CD14-positive monocyte (primary cell): ENCODE measurements at regions not wholly inside any gene's neighbourhood (a gene's known extent, or its start where the extent isn't known, plus 50 kb on each side); places are given as distances from the start of the nearest gene placed in this dataset.
"Not testable (repeated sequence)": the region's sequence is repeated elsewhere in the genome, so short reads cannot be mapped to it uniquely, and the experiment has no call there.

ENCODE experiments used
- DNase-seq, 3 donors: peaks; one replicate each; pipeline ENCODE4 v3.0.0-alpha.2; 2011 to 2022
- H2AFZ ChIP-seq: 2 replicates; pipeline ENCODE4 v1.6.0; 2012; ENCODE audit warnings: mild to moderate bottlenecking, low read depth, low read length, inconsistent platforms; ENCODE audit not compliant: insufficient read depth, poor library complexity, severe bottlenecking
- H3K27ac ChIP-seq, 2 donors: 1 replicate in 1 of 2; 2 replicates in 1 of 2; pipeline ENCODE4 v1.5.1; 2012 to 2013; ENCODE audit warnings: low read length in 2 of 2, control low read depth in 1 of 2, inconsistent platforms in 1 of 2, low read depth in 1 of 2, mild to moderate bottlenecking in 1 of 2
- H3K27me3 ChIP-seq, 2 donors: one replicate each; pipeline versions ENCODE4 v1.6.0 to v1.6.1; 2011 to 2013; ENCODE audit warnings: low read length in 2 of 2; ENCODE audit not compliant: control insufficient read depth in 2 of 2, insufficient read depth in 2 of 2
- H3K36me3 ChIP-seq, 2 donors: replicated peaks in 1 of 2; 1 replicate in 1 of 2; 2 replicates in 1 of 2; pipeline versions ENCODE4 v1.5.1 to v1.6.1; 2012 to 2013; ENCODE audit warnings: low read length in 2 of 2, control low read depth in 1 of 2, inconsistent platforms in 1 of 2, mild to moderate bottlenecking in 1 of 2; ENCODE audit not compliant: insufficient read depth in 2 of 2, control insufficient read depth in 1 of 2
- H3K4me1 ChIP-seq, 2 donors: 1 replicate in 1 of 2; 2 replicates in 1 of 2; pipeline versions ENCODE4 v1.5.1 to v1.6.1; 2012 to 2013; ENCODE audit warnings: low read length in 2 of 2, control low read depth in 1 of 2, inconsistent platforms in 1 of 2, mild to moderate bottlenecking in 1 of 2, moderate library complexity in 1 of 2; ENCODE audit not compliant: insufficient read depth in 2 of 2, control insufficient read depth in 1 of 2
- H3K4me2 ChIP-seq: replicated peaks from 2 replicates; pipeline ENCODE3; 2012; ENCODE audit warnings: low read length, moderate library complexity, mild to moderate bottlenecking; ENCODE audit not compliant: poor library complexity, severe bottlenecking; ENCODE audit errors: extremely low read depth
- H3K4me3 ChIP-seq, 3 experiments: fragments of 200-600 bp in 1 of 3; sonication (generic) in 1 of 3; replicated peaks in 1 of 3; 1 replicate in 2 of 3; 2 replicates in 1 of 3; pipeline ENCODE4 v1.5.1; 2011 to 2013; ENCODE audit warnings: low read length in 3 of 3, mild to moderate bottlenecking in 3 of 3, control low read depth in 2 of 3, low read depth in 2 of 3, inconsistent platforms in 1 of 3, moderate library complexity in 1 of 3
- H3K79me2 ChIP-seq: 2 replicates; pipeline ENCODE4 v1.6.0; 2012; ENCODE audit warnings: mild to moderate bottlenecking, control low read depth, inconsistent platforms, low read length, moderate library complexity; ENCODE audit not compliant: insufficient read depth
- H3K9ac ChIP-seq: 2 replicates; pipeline ENCODE4 v1.6.0; 2017; ENCODE audit warnings: low read length, mild to moderate bottlenecking; ENCODE audit not compliant: insufficient read depth, poor library complexity, severe bottlenecking
- H3K9me3 ChIP-seq, 2 donors: replicated peaks in 1 of 2; 1 replicate in 1 of 2; 2 replicates in 1 of 2; pipeline versions ENCODE4 v1.5.1 to v1.6.1; 2012 to 2013; ENCODE audit warnings: low read length in 2 of 2, control low read depth in 1 of 2; ENCODE audit not compliant: control insufficient read depth in 1 of 2, insufficient read depth in 1 of 2
- H4K20me1 ChIP-seq: 2 replicates; pipeline ENCODE4 v1.6.0; 2012; ENCODE audit warnings: mild to moderate bottlenecking, low read length, control low read depth, moderate library complexity; ENCODE audit not compliant: insufficient read depth
- H3K27ac Mint-ChIP-seq, 7 donors: one replicate each; pipeline ENCODE4 v1.8.0; 2020; ENCODE audit warnings: mild to moderate bottlenecking in 7 of 7, mixed read lengths in 7 of 7, moderate library complexity in 6 of 7, inconsistent platforms in 2 of 7
- H3K27me3 Mint-ChIP-seq, 3 donors: one replicate each; pipeline ENCODE4 v1.8.0; 2021 to 2022; ENCODE audit warnings: low read depth in 3 of 3, mild to moderate bottlenecking in 3 of 3, mixed read lengths in 3 of 3, moderate library complexity in 3 of 3, inconsistent platforms in 1 of 3
- H3K36me3 Mint-ChIP-seq, 2 donors: one replicate each; pipeline ENCODE4 v1.8.0; 2020; ENCODE audit warnings: mixed read lengths in 2 of 2, inconsistent platforms in 1 of 2, mild to moderate bottlenecking in 1 of 2
- H3K4me1 Mint-ChIP-seq: one replicate; pipeline ENCODE4 v1.8.0; 2020; ENCODE audit warnings: mild to moderate bottlenecking, mixed read lengths
- H3K4me3 Mint-ChIP-seq, 2 donors: one replicate each; pipeline ENCODE4 v1.8.0; 2020; ENCODE audit warnings: mild to moderate bottlenecking in 2 of 2, mixed read lengths in 2 of 2, moderate library complexity in 1 of 2
- H3K9me3 Mint-ChIP-seq, 7 donors: one replicate each; pipeline ENCODE4 v1.8.0; 2020 to 2022; ENCODE audit warnings: mixed read lengths in 7 of 7, mild to moderate bottlenecking in 6 of 7, moderate library complexity in 6 of 7, inconsistent platforms in 2 of 7
- CTCF ChIP-seq: fragments of 200-600 bp; IDR thresholded peaks from one replicate; pipeline ENCODE4 v1.8.0; 2022; ENCODE audit warnings: antibody characterized with exemption, mild to moderate bottlenecking
- WGBS: methylation state at CpG from one replicate; pipeline ENCODE4 v1.1.5; 2013; ENCODE audit warnings: missing lambda C conversion rate; ENCODE audit not compliant: insufficient coverage; 5-methylcytosine and 5-hydroxymethylcytosine counted together
- intact Hi-C, 2 donors: fragments of 100-400 bp; cut with micrococcal nuclease; formaldehyde crosslinking; loops; one replicate each; pipeline versions ENCODE4 v1.15.0 to v1.15.1; 2023

- Histone ChIP-seq H2AFZ (no peak overlapping the region), H3K27ac (no peak overlapping the region), H3K36me3 (no peaks in the 10 kb centered on the region), H3K79me2 (no peaks in the 10 kb centered on the region), H4K20me1 (no peaks in the 10 kb centered on the region), H3K4me3 (no peak overlapping the region), H3K27me3 (no peaks in the 10 kb centered on the region), H3K4me1 (no peaks in the 10 kb centered on the region), H3K4me2 (no peak overlapping the region), H3K9ac (no peak overlapping the region), H3K9me3 (no peaks in the 10 kb centered on the region)
- Mint-ChIP-seq H3K4me1 (no peaks in the 10 kb centered on the region), H3K4me3 (no peak overlapping the region), H3K27me3 (no peaks in the 10 kb centered on the region), H3K27ac (no peak overlapping the region), H3K9me3 (peaks cover 0 to 17% (median 3%) of the 10 kb centered on the region in 7 donors), H3K36me3 (no peaks in the 10 kb centered on the region)
- DNase-seq: no peak
- intact Hi-C loops: no loop called here
- TF ChIP-seq CTCF: no peak
- WGBS: 86% methylated on average over 1 of the region's 2 CpGs
Observed at GRCh38 chr22:34842630-34843029, 223.3 kb upstream of the ISX start.

- H3K79me2 ChIP-seq, H3K27me3 Mint-ChIP-seq, H3K36me3 Mint-ChIP-seq, H4K20me1 ChIP-seq, H3K9me3 ChIP-seq, H3K27ac Mint-ChIP-seq, H3K27ac ChIP-seq, H3K36me3 ChIP-seq, H3K4me3 ChIP-seq, DNase-seq, H3K4me3 Mint-ChIP-seq, H3K27me3 ChIP-seq, H3K4me1 Mint-ChIP-seq, H3K9ac ChIP-seq, intact Hi-C loops, H3K4me2 ChIP-seq, H2AFZ ChIP-seq, H3K4me1 ChIP-seq: not testable (repeated sequence)
- no CpG with 5 or more reads among the region's 1 CpG for WGBS
- peaks cover 0 to 14% (median 3%) of the 10 kb centered on the region in 7 donors for H3K9me3 Mint-ChIP-seq
Observed at GRCh38 chr22:34843743-34844142, 222.2 kb upstream of the ISX start.
